ENCODE measurements at regions not wholly inside any gene's neighbourhood (a gene's known extent, or its start where the extent isn't known, plus 50 kb on each side); places are given as distances from the start of the nearest gene placed in this dataset.
"Not testable (repeated sequence)": the region's sequence is repeated elsewhere in the genome, so short reads cannot be mapped to it uniquely, and the experiment has no call there.

- DNase-seq (ENCODE audit: low spot score): no peak
Observed at GRCh38 chr19:31445406-31445805, 96.2 kb upstream of the TSHZ3 start.

GRCh38 chr19:31448221-31448657 lies 99.0 kb upstream of the TSHZ3 start:
- DNase-seq (ENCODE audit: low spot score): no peak

GRCh38 chr19:31449379-31449778 lies 100.1 kb upstream of the TSHZ3 start:
- DNase-seq (ENCODE audit: low spot score): no peak

GRCh38 chr19:31450696-31451095 lies 101.5 kb upstream of the TSHZ3 start:
- no peak for DNase-seq (ENCODE audit: low spot score)

- DNase-seq (ENCODE audit: low spot score): no peak
Observed at GRCh38 chr19:31451686-31452330, 102.6 kb upstream of the TSHZ3 start.

GRCh38 chr19:31459430-31459829 lies 110.2 kb upstream of the TSHZ3 start:
- DNase-seq (ENCODE audit: low spot score): no peak

- DNase-seq (ENCODE audit: low spot score): no peak
Observed at GRCh38 chr19:31461814-31462539, 112.7 kb upstream of the TSHZ3 start.

- no peak for DNase-seq (ENCODE audit: low spot score)
Observed at GRCh38 chr19:31470229-31470939, 121.1 kb upstream of the TSHZ3 start.

- DNase-seq (ENCODE audit: low spot score): no peak
Observed at GRCh38 chr19:31470952-31471351, 121.7 kb upstream of the TSHZ3 start.

- DNase-seq (ENCODE audit: low spot score): no peak
Observed at GRCh38 chr19:31478241-31478640, 129.0 kb upstream of the TSHZ3 start.

- DNase-seq (ENCODE audit: low spot score): no peak
Observed at GRCh38 chr19:31483226-31483857, 134.1 kb upstream of the TSHZ3 start.

- DNase-seq (ENCODE audit: low spot score): not testable (repeated sequence)
Observed at GRCh38 chr19:31484858-31485410, 135.7 kb upstream of the TSHZ3 start.

- no peak for DNase-seq (ENCODE audit: low spot score)
Observed at GRCh38 chr19:31485472-31485871, 136.2 kb upstream of the TSHZ3 start.

- DNase-seq (ENCODE audit: low spot score): no peak
Observed at GRCh38 chr19:31491242-31491641, 142.0 kb upstream of the TSHZ3 start.

- DNase-seq (ENCODE audit: low spot score): no peak
Observed at GRCh38 chr19:31492050-31492449, 142.8 kb upstream of the TSHZ3 start.

- no peak for DNase-seq (ENCODE audit: low spot score)
Observed at GRCh38 chr19:31496076-31496475, 146.8 kb upstream of the TSHZ3 start.

GRCh38 chr19:31497709-31498108 lies 148.5 kb upstream of the TSHZ3 start:
- DNase-seq (ENCODE audit: low spot score): no peak

GRCh38 chr19:31498781-31499180 lies 149.5 kb upstream of the TSHZ3 start:
- DNase-seq (ENCODE audit: low spot score): no peak

- no peak for DNase-seq (ENCODE audit: low spot score)
Observed at GRCh38 chr19:31499281-31500196, 150.3 kb upstream of the TSHZ3 start.

GRCh38 chr19:31500197-31500830 lies 151.1 kb upstream of the TSHZ3 start:
- DNase-seq (ENCODE audit: low spot score): no peak

GRCh38 chr19:31500946-31501345 lies 151.7 kb upstream of the TSHZ3 start:
- no peak for DNase-seq (ENCODE audit: low spot score)
